Peyer's patch (tissue), 4 donors: ENCODE measurements at regions not wholly inside any gene's neighbourhood (a gene's known extent, or its start where the extent isn't known, plus 50 kb on each side); places are given as distances from the start of the nearest gene placed in this dataset.

ENCODE experiments used
- DNase-seq, 3 donors: peaks; one replicate each; pipeline ENCODE4 v3.0.0-alpha.2; 2017 to 2019
- H3K27ac ChIP-seq, 4 donors: fragments of 200-600 bp; sonication (generic); one replicate each; pipeline ENCODE4 v1.5.1; 2016 to 2019
- H3K27me3 ChIP-seq, 2 donors: fragments of 200-600 bp; sonication (generic); one replicate each; pipeline ENCODE4 v1.5.1; 2019
- H3K36me3 ChIP-seq, 3 donors: fragments of 200-600 bp; sonication (generic); one replicate each; pipeline ENCODE4 v1.5.1; 2016 to 2019
- H3K4me1 ChIP-seq, 4 donors: fragments of 200-600 bp; sonication (generic); one replicate each; pipeline ENCODE4 v1.5.1; 2016 to 2019
- H3K4me3 ChIP-seq, 4 donors: fragments of 200-600 bp; sonication (generic); 1 replicate in 3 of 4; 2 replicates in 1 of 4; pipeline ENCODE4 v1.5.1; 2016 to 2019; ENCODE audit warnings: mild to moderate bottlenecking in 1 of 4
- H3K9me3 ChIP-seq, 4 donors: fragments of 200-600 bp; sonication (generic); one replicate each; pipeline ENCODE4 v1.5.1; 2016 to 2019; ENCODE audit warnings: mild to moderate bottlenecking in 1 of 4
- CTCF ChIP-seq, 6 experiments: fragments of 450-650 bp in 4 of 6; fragments of 200-600 bp in 2 of 6; sonication (generic) in 1 of 6; IDR thresholded peaks; one replicate each; pipeline ENCODE4 v1.5.1; 2017 to 2019; ENCODE audit warnings: antibody characterized with exemption in 6 of 6, mild to moderate bottlenecking in 3 of 6, moderate library complexity in 1 of 6
- POLR2A ChIP-seq, 2 donors: fragments of 450-650 bp; IDR thresholded peaks; one replicate each; pipeline ENCODE4 v1.5.1; 2017; ENCODE audit warnings: antibody characterized with exemption in 2 of 2, mild to moderate bottlenecking in 2 of 2, moderate library complexity in 2 of 2

GRCh38 chr11:90846628-90847027 is 623.8 kb upstream of the CHORDC1 start:
- Histone ChIP-seq H3K36me3 (no peaks in the 10 kb centered on the region), H3K27ac (no peak overlapping the region), H3K4me1 (no peaks in the 10 kb centered on the region), H3K4me3 (no peak overlapping the region), H3K27me3 (no peaks in the 10 kb centered on the region), H3K9me3 (no peaks in the 10 kb centered on the region)
- no peak for DNase-seq
- no peak for TF ChIP-seq POLR2A (IDR thresholded peaks at IDR 0.05)
- TF ChIP-seq CTCF (IDR thresholded peaks at IDR 0.05), result no peak

- no peaks in the 10 kb centered on the region for H3K36me3 ChIP-seq
- H3K4me1 ChIP-seq, result no peaks in the 10 kb centered on the region
- no peak overlapping the region for H3K4me3 ChIP-seq
- TF ChIP-seq CTCF (IDR thresholded peaks at IDR 0.05) (no peak), POLR2A (IDR thresholded peaks at IDR 0.05) (no peak)
- DNase-seq, result no peak
- H3K9me3 ChIP-seq, result no peaks in the 10 kb centered on the region
- no peaks in the 10 kb centered on the region for H3K27me3 ChIP-seq
- no peak overlapping the region for H3K27ac ChIP-seq
These were observed 623.0 kb upstream of the CHORDC1 start for GRCh38 chr11:90845799-90846198.

- DNase-seq, result no peak
- no peaks in the 10 kb centered on the region for H3K4me1 ChIP-seq
- H3K4me3 ChIP-seq, result no peak overlapping the region
- no peak for TF ChIP-seq CTCF (IDR thresholded peaks at IDR 0.05)
- TF ChIP-seq POLR2A (IDR thresholded peaks at IDR 0.05), result no peak
- no peaks in the 10 kb centered on the region for H3K9me3 ChIP-seq
- H3K27ac ChIP-seq, result no peak overlapping the region
- H3K27me3 ChIP-seq, result no peaks in the 10 kb centered on the region
- no peaks in the 10 kb centered on the region for H3K36me3 ChIP-seq
These were observed 622.3 kb upstream of the CHORDC1 start for GRCh38 chr11:90845126-90845525.

GRCh38 chr11:90844041-90844440 is 621.2 kb upstream of the CHORDC1 start:
- no peak overlapping the region for H3K27ac ChIP-seq
- no peaks in the 10 kb centered on the region for H3K27me3 ChIP-seq
- no peaks in the 10 kb centered on the region for H3K4me1 ChIP-seq
- H3K9me3 ChIP-seq, result no peaks in the 10 kb centered on the region
- H3K4me3 ChIP-seq, result no peak overlapping the region
- TF ChIP-seq POLR2A (IDR thresholded peaks at IDR 0.05) (no peak), CTCF (IDR thresholded peaks at IDR 0.05) (no peak)
- no peaks in the 10 kb centered on the region for H3K36me3 ChIP-seq
- no peak for DNase-seq

GRCh38 chr11:90842681-90843080 is 619.8 kb upstream of the CHORDC1 start:
- H3K36me3 ChIP-seq, result no peaks in the 10 kb centered on the region
- DNase-seq, result no peak
- TF ChIP-seq CTCF (IDR thresholded peaks at IDR 0.05) (no peak), POLR2A (IDR thresholded peaks at IDR 0.05) (no peak)
- no peaks in the 10 kb centered on the region for H3K4me1 ChIP-seq
- no peak overlapping the region for H3K4me3 ChIP-seq
- H3K27ac ChIP-seq, result no peak overlapping the region
- H3K9me3 ChIP-seq, result no peaks in the 10 kb centered on the region
- H3K27me3 ChIP-seq, result no peaks in the 10 kb centered on the region

GRCh38 chr11:90840071-90840470 is 617.2 kb upstream of the CHORDC1 start:
- H3K4me1 ChIP-seq, result no peaks in the 10 kb centered on the region
- no peak for TF ChIP-seq POLR2A (IDR thresholded peaks at IDR 0.05)
- no peak for TF ChIP-seq CTCF (IDR thresholded peaks at IDR 0.05)
- no peaks in the 10 kb centered on the region for H3K27me3 ChIP-seq
- no peak overlapping the region for H3K27ac ChIP-seq
- no peaks in the 10 kb centered on the region for H3K9me3 ChIP-seq
- H3K36me3 ChIP-seq, result no peaks in the 10 kb centered on the region
- H3K4me3 ChIP-seq, result no peak overlapping the region
- DNase-seq, result no peak
